Colon (tissue), 2 donors: ENCODE measurements at regions not wholly inside any gene's neighbourhood (a gene's known extent, or its start where the extent isn't known, plus 50 kb on each side); places are given as distances from the start of the nearest gene placed in this dataset.
A peak's percentile ranks its signal among the peaks of the same experiment; 100 is the strongest.

Experiments
- FAIRE-seq: peaks from 2 replicates; lab custom pipeline; 2012; peaks lifted over from hg19 to GRCh38; lab: Jason Lieb, UNC
- donor health status: control.
- donor health status: control.

- no peak for FAIRE-seq
These were observed 54.2 kb upstream of the NFIA start for GRCh38 chr1:61028136-61028535.

- peak; percentile 10 for FAIRE-seq
These were observed 64.3 kb upstream of the NFIA start for GRCh38 chr1:61018068-61018467.

- peak; percentile 18 for FAIRE-seq
These were observed 64.7 kb upstream of the NFIA start for GRCh38 chr1:61017651-61018050.

GRCh38 chr1:61013946-61014667 lies 68.3 kb upstream of the NFIA start:
- no peak for FAIRE-seq

- FAIRE-seq, result no peak
These were observed 69.0 kb upstream of the NFIA start for GRCh38 chr1:61013189-61013945.

GRCh38 chr1:61012341-61012761 lies 70.0 kb upstream of the NFIA start:
- FAIRE-seq, result no peak

- FAIRE-seq, result no peak
These were observed 70.6 kb upstream of the NFIA start for GRCh38 chr1:61011561-61012263.

- FAIRE-seq, result no peak
These were observed 74.6 kb upstream of the NFIA start for GRCh38 chr1:61007534-61008364.

- FAIRE-seq, result no peak
These were observed 76.5 kb upstream of the NFIA start for GRCh38 chr1:61005614-61006580.

- no peak for FAIRE-seq
These were observed 77.9 kb upstream of the NFIA start for GRCh38 chr1:61004262-61005003.

GRCh38 chr1:61000327-61000726 lies 82.0 kb upstream of the NFIA start:
- no peak for FAIRE-seq

- no peak for FAIRE-seq
These were observed 83.6 kb upstream of the NFIA start for GRCh38 chr1:60998786-60999185.

- FAIRE-seq, result no peak
These were observed 87.4 kb upstream of the NFIA start for GRCh38 chr1:60994828-60995492.

GRCh38 chr1:60994369-60994768 lies 88.0 kb upstream of the NFIA start:
- no peak for FAIRE-seq

- FAIRE-seq, result no peak
These were observed 90.2 kb upstream of the NFIA start for GRCh38 chr1:60992165-60992564.

GRCh38 chr1:60990714-60991090 lies 91.7 kb upstream of the NFIA start:
- FAIRE-seq, result no peak

GRCh38 chr1:60989749-60990713 lies 92.3 kb upstream of the NFIA start:
- FAIRE-seq, result no peak

- FAIRE-seq, result no peak
These were observed 93.5 kb upstream of the NFIA start for GRCh38 chr1:60988891-60989290.
